OCI-M2 (cell line): ENCODE measurements at regions not wholly inside any gene's neighbourhood (a gene's known extent, or its start where the extent isn't known, plus 50 kb on each side); places are given as distances from the start of the nearest gene placed in this dataset.
A peak's percentile ranks its signal among the peaks of the same experiment; 100 is the strongest.
"Not testable (repeated sequence)": the region's sequence is repeated elsewhere in the genome, so short reads cannot be mapped to it uniquely, and the experiment has no call there.

Experiments used
- DNase-seq: peaks from one replicate; lab custom pipeline; 2025; ENCODE audit not compliant: unreplicated experiment; lab: John Stamatoyannopoulos, UW

DNA sequence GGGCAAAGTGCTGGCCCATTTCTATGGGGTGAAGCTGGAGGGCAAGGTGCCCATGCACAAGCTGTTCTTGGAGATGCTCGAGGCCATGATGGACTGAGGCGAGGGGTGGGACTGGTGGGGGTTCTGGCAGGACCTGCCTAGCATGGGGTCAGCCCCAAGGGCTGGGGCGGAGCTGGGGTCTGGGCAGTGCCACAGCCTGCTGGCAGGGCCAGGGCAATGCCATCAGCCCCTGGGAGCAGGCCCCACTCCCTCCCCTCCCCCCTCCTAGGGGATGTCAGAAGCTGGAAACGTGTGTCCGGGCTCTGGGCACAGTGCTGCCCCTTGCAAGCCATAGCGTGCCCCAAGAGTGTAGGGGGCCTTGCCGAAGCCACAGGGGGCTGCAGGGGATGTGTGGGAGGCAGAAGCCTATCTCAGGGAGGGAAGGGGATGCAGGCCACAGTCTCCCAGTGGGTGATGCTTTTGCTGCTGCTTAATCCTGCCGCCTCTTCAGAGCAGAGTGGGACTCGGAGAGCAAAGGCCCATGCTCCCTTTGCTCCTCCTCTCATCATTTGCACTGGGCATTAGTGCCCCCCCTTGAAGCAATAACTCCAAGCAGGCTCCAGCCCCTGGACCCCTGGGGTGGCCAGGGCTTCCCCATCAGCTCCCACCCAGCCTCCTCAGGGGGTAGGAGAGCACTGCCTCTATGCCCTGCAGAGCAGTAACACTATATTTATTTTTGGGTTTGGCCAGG lies 85.2 kb downstream of the MRPL57 start:
- DNase-seq = not testable (repeated sequence)

DNA sequence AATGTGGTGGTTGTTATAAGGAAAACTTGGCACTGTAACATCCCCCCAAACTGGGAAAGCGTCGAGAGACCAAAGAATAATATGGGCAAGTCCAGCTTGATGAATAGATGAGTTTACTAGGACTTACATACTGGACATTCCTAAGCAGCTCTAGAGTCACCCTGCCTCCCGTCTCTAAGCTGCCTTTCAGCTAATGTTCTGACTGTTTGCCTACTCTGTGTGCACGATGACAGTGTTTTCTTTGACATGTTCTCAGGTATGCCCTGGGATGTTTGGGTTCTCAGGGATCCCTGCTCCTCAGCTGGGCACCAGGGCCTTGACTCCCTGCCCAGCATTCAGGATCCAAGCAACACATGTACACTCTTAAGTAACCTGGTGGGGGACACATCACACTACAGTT lies 87.5 kb downstream of the MRPL57 start:
- DNase-seq = not testable (repeated sequence)

DNA sequence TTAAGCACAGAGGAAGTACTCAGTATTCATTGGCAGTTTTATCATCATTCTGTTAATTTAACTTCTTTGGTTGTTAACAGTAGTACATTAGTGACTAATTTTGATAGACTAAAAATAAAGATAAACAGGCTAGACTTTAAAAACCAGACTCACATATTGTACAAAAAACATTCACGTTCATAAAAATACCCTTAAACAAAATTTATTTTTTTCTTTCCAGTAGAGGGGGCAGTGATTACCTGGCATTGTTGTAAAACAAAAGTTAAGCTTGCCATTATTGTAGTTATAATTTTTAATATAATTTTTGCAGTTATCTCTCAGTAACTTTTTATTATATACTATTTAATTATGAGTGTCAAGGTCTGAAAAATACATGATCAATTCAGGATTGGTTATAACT lies 92.0 kb downstream of the MRPL57 start:
- DNase-seq = not testable (repeated sequence)

DNA sequence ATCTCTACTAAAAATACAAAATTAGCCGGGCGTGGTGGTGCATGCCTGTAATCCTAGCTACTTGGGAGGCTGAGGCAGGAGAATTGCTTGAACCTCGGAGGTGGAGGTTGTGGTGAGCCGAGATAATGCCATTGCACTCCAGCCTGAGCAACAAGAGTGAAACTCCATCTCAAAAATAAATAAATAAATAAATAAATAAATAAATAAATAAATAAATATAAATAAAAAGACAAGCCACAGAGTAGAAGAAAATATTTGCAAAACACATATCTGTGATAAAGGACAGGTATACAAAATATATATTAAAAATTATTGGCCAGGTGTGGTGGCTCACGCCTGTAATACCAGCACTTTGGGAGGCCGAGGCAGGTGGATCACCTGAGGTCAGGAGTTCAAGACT lies 96.0 kb downstream of the MRPL57 start:
- DNase-seq = not testable (repeated sequence)

DNA sequence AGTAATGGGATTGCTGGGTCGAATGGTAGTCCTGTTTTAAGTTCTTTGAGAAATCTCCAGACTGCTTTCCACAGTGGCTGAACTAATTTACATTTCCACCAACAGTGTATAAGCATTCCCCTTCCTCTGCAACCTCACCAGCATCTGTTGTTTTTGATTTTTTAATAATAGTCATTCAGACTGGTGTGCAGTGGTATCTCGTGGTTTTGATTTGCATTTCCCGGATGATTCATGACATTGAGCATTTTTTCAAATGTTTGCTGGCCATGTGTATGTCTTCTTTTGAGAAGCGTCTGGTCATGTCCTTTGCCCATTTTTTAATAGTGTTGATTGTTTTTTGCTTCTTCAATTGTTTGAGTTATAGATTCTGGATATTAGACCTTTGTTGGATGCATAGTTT lies 98.0 kb downstream of the MRPL57 start:
- not testable (repeated sequence) for DNase-seq

DNA sequence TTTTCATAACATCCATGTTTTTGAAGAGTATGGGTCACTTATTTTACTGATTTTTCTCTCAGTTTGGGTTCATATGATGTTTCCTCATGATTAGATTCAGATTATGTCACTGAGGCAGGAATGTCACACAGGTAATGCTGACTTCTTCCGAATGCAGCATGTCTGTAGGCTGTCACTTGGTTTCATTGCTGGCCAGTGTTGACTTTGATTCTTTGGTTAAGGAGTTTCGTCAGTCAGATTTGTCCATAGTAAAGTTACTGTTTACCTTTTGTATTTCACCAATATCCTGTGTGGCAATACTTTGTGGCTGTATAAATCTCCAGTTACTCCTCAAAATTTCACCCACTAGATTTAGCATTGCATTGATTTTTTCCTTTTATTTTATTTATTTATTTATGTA lies 105.6 kb downstream of the MRPL57 start:
- DNase-seq = no peak

DNA sequence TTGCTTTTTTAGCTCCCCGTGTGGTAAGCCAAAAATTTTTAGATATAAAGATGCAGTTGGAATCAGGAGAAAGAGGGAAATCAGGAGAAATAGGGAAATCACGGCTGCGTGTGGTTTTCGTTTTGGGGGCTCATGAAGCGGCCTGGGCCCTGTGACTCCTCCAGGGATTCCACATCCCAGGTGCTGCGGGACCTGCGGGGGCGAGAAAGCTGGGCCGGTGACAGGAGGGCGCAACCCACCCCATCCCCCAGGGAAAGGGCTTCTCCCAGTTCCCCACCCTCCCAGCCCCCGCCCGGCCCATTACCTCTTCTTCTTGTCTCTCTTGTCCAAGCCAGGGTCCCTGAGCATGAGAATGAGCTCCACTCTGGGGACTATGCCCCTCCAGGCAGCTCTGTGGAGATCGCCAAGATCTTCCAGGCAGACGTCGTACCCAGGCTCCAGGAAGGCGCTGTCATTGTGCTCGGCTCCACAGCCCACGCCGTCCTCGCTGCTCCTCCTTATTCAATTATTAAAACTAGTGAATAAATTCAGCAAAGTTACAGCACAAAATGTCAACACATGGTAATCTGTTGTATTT lies 111.0 kb downstream of the MRPL57 start:
- no peak for DNase-seq

DNA sequence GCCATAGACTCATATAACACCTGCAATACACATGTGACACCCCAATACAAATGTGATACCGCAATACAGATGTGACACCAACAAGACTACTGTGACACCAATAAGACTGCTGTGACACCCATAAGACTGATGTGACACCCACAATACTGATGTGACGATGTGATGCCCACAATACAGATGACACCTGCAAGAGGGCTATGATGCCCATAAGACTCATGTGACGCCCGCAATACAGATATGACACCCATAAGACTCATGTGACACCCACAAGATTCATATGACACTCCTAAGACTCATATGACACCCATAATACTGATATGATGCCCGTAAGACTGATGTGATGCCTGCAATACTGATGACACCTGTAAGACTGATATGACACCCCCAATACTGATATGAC lies 113.0 kb downstream of the MRPL57 start:
- DNase-seq = no peak

DNA sequence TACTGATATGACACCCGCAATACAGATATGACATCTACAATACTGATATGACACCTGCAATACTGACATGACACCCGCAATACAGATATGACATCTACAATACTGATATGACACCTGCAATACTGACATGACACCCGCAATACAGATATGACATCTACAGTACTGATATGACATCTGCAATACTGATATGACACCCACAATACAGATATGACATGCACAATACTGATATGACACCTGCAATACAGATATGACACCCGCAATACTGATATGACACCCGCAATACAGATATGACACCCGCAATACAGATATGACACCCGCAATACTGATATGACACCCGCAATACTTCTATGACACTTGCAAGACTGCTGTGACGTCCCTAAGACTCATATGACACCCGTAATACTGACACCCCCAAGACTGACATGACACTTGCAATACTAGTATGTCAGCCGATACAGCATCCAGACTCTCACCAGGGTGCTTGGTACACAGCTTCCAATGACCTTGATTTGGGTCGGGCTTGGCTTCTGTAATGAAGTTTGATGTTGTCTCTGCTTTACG lies 114.1 kb downstream of the MRPL57 start:
- not testable (repeated sequence) for DNase-seq

DNA sequence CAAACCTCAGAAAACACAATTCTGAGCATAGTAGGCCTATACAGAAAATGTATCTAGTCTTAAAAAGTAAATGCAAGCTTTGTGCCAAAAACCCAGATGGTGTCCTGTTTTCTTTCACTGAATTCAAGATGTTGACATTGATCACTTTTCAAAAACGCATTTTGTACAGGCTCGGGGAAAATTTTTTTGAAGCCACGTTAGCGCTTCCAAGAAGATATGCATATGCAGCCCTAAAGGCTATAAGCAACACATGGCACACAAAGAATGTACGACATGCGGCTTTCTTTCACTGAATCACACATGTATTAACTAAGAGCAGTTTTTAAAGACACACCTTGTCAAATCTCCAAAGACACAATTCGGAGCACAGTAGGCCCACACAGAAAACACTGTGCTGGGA lies 115.4 kb downstream of the MRPL57 start:
- DNase-seq = no peak

DNA sequence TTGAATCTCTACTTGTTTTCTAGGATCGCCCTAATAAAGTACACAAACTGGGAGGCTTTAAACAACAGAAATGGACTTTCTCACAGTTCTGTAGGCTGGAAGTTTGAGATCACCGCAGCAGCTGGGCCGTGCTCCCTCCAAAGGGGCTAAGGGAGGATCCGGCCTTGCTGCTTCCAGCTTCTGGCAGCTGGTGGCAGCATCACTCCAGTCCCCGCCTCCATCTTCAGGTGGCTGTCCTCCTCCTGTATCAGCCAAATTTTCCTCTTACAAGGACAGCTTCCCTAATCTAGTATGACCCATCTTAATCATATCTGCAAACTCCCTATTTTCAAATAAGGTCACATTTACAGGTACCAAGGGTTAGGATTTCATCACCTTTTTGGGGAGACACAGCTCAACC lies 120.5 kb downstream of the MRPL57 start:
- DNase-seq = not testable (repeated sequence)

DNA sequence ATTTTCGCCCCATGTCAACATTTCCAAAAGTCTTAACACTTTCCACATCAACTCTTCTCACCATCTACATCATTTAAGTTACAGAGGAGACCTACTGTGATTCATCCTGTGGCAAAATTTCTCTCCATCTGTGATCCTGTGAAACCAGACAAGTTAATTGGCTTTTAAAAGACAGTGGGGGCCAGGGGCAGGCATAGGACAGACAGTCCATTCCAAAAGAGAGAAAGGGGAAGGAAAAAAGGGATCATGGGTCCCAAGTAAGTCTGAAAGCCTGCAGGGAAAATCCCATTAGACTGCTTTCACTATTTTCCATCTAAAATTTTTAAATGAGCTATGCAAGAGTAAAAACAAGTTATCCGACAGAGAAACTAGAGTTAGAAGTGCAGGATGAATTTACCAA lies 121.0 kb downstream of the MRPL57 start:
- DNase-seq = no peak

DNA sequence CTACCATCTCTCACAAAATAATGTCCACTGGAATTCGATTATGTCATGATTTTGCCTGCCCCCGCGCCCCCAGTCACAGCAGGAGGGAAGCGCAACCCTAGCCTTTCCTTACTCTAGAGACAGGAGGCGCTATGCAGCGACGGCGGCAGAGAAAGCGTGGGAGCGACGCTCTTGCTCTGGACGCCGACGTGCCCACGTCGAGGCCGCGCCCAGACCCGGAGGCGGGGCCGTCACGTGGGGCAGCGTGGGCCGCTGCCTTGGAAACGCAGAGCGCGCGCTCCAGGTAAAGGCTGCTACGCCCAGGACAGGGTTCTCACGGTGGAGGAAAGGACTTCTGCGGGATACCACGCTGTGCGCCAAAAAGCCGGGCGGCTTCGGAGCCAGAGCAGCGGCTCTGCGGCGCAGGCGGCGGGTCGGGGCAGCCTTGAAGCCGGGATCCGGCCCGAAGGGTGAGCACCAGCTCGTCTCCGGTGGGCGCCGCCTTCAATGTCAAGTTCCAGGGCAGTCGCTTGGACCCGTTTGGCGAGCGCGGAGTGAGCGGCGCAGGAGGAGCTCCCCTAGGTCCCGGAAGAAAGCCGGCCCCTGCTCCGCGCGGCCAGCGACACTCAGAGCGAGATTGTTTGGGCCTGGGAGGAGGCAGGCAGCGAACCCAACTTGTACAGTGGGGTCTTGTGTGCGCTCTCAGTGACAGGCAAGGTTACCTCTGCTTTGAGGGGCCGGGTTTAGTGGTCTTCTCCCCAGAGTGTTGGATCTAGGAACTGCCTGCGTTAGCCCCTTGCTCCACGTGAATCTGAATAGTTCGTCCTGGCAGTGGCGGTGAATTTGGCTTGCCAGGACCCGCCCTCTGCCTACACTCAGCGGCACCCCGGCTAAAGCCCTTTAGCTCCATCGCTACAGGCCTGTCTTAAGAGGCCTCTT lies 121.7 kb downstream of the MRPL57 start:
- peak; percentile 41 for DNase-seq

DNA sequence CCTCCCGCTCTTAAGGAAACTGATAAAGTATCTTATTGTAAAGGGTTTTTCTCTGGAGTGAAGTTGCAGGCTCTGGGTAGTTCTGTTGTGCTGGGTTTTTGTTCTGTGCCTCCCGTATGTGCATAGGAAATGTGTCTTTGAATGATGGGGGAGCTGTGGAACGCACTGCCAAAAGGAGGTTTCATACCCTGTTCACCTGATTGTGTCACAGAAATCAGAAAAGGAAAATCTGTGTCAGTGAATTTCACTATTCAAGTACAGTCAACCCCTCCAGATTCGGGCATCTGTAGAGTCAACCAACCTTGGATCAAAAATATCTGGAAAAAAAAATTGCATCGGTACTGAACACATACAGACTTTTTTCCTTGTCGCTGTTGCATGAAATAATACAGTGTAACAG lies 127.8 kb downstream of the MRPL57 start:
- no peak for DNase-seq

DNA sequence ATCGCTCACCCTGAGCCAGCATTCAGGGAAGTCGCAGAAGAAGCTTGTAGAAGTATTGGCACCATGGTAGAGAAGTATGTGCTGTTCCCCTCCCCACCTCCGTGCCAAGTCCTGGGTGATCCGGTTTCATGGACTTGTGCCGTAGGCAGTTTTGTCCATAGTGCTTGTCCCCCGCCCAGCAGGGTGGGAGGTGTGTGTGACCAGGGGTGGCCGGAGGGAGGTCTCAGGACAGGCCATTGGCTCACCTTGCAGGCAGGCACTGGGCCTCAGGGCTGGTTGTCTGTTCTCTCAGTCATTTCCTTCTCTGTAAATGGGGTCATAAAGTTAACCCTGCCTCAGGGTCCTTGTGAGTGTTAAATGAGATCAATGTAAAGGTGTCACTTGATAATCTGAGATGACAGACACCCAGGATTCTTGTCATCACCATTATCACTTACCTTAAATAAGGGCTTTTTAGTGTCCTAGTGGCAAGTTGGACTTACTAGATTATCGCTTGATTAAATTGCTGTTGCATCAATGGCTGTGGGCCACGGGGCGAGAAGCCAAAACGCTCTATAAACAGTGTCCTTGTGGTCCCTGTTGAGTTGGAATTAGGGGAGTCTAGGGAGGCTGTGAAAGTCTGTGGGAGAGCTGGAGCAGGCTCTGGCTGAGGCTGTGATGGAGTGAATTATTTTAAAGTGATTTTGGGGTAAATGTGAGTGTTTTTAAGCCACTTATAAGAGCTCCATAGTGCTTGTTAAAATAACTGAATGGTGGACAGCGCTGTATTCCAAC lies 130.0 kb downstream of the MRPL57 start:
- DNase-seq = not testable (repeated sequence)

DNA sequence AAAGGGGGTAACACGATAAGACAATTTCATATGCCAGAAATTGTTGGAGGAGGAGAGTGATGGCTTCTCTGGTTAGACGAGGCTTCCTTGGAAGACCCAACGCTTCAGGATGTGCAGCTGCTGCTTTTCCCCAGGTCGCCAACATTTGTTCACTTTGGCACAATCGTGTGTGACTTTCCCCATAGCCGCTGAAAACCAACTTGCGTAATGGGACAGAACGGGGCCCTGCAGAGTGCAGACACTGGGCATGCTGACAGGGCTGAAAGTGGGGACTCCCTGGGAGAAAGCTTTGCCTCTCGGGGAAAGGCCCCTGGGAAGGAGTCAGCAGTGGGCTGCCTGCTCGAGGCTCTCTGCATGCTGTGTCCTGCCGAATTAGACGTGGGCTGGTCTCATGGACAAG lies 130.7 kb downstream of the MRPL57 start:
- not testable (repeated sequence) for DNase-seq

DNA sequence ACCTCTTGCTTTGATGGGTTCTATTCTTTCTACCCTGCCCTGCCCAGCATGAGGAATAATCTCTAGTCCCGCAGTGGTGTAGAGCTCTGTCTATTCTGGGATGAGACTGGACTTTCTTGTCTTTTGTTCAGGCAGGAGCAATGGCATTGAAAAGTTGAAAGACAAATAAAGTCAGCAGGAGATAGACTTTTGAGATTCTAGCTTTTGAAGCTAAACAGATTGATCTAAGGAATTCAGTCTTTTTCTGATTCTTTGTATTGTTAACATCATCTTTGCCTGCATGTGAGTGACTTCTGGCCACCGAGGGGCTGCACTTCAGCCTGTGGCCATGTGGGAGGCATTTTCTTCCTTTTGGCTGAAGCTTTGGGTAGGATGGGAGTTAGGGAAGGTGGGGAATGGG lies 132.4 kb downstream of the MRPL57 start:
- no peak for DNase-seq

DNA sequence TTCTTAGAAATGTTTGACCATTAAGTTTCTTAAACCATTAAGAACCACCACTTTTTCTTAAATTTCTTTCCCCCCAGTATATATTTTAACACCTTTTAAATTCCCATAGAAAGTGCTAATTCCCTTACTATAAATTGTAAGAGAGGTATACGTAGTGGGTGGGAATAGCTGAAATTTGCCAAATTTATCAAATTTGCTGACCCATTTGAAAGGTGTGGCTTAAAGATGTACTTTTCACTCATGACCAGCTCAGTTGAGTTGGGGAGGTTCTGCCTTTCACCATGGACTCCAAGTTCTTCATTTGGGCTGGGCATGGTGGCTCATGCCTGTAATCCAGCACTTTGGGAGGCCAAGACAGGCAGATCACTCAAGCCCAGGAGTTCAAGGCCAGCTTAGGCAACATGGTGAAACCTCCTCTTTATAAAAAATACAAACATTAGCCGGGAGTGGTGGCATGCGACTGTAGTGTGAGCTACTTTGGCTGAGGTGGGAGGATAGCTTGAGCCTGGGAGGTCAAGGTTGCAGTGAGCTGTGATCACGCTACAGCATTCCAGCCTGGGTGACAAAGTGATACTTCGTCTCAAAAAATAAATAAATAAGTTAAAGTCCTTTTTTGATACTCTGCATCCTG lies 133.2 kb downstream of the MRPL57 start:
- no peak for DNase-seq

DNA sequence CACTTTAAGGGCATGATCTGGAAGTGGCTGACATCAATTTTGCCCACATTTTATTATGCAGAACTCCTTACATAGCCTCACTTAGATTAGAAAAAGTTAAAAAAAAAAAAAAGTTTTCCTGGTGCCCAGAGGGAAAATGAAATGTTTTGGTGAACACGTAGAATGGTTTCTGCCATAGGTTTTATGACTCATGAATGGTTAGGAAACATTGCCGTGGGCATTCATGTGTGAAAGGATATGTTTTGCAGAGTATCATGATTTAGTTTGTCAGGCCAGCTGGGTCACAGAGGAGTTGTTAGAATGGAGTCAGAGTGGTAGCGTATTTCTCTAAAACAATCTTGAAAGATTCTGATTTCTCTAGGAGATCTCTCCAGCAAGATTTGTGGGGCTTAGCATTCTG lies 133.8 kb downstream of the MRPL57 start:
- DNase-seq = no peak

DNA sequence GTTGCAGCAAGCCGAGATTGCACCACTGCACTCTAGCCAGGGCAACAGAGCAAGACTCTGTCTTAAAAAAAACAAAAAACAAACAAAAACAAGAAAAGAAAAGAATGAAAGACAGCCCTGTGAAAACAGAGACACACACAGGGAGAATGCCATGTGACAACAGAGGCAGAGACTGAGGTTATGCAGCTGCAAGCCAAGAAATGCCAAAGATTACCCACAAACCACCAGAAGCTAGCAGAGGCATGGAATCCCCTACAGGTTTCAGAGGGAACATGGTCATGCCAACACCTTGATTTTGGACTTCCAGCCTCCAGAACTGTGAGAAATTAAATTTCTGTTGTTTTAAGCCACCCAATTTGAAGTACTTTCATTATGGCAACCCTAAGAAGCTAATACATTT lies 138.5 kb downstream of the MRPL57 start:
- not testable (repeated sequence) for DNase-seq
